NCI-H1092 (cell line): ENCODE measurements at regions not wholly inside any gene's neighbourhood (a gene's known extent, or its start where the extent isn't known, plus 50 kb on each side); places are given as distances from the start of the nearest gene placed in this dataset.

Source experiments
- DNase-seq: peaks from one replicate; lab custom pipeline; 2025; lab: John Stamatoyannopoulos, UW

GRCh38 chr4:22870847-22871449 is 178.2 kb downstream of the GBA3 start:
- no peak for DNase-seq

GRCh38 chr4:22869235-22869634 is 176.5 kb downstream of the GBA3 start:
- no peak for DNase-seq
